Panc1 (cell line): ENCODE measurements at regions not wholly inside any gene's neighbourhood (a gene's known extent, or its start where the extent isn't known, plus 50 kb on each side); places are given as distances from the start of the nearest gene placed in this dataset.

Experiments
- ATAC-seq: fragments of 200-7000 bp; cut with Tn5 transposase; 2 replicates; pipeline ENCODE4 v1.9.1; 2020; ENCODE audit warnings: mild to moderate bottlenecking, moderate library complexity
- BruUV-seq: library from RNA; stranded (reverse); fragments of 400-500 nt; replicated peaks from 2 replicates; lab custom pipeline; 2021; lab: Mats Ljungman, UMichigan
- CTCF ChIA-PET: fragments of 300-600 bp; sonication (Branson Sonifier 250); formaldehyde crosslinking; loops from one replicate; lab custom pipeline; 2022; ENCODE audit warnings: antibody characterized with exemption; lab: Charles Lee
- POLR2A ChIA-PET: fragments of 300-600 bp; sonication (Branson Sonifier 250); formaldehyde crosslinking; loops from one replicate; lab custom pipeline; 2022; ENCODE audit warnings: antibody characterized with exemption; lab: Charles Lee
- DNase-seq: peaks from one replicate; pipeline ENCODE4 v3.0.0-alpha.2; 2010; ENCODE audit warnings: low read depth, low spot score
- H3K27ac ChIP-seq: 2 replicates; pipeline ENCODE4 v1.5.1; 2011; ENCODE audit warnings: mild to moderate bottlenecking, low read length, inconsistent platforms
- H3K27me3 ChIP-seq: fragments of 200-500 bp; sonication (Bioruptor generic); 2 replicates; pipeline ENCODE4 v1.6.0; 2014; ENCODE audit warnings: low read length, inconsistent platforms; ENCODE audit not compliant: control insufficient read depth, insufficient read depth
- H3K36me3 ChIP-seq: fragments of 200-500 bp; sonication (Bioruptor generic); 2 replicates; pipeline ENCODE4 v1.5.1; 2014; ENCODE audit warnings: inconsistent platforms, mild to moderate bottlenecking, low read length, moderate library complexity; ENCODE audit not compliant: control insufficient read depth, insufficient read depth
- H3K4me1 ChIP-seq: 2 replicates; pipeline ENCODE4 v1.5.1; 2011; ENCODE audit warnings: inconsistent platforms, mild to moderate bottlenecking, low read length, moderate library complexity; ENCODE audit not compliant: control insufficient read depth, insufficient read depth
- H3K4me3 ChIP-seq, 2 experiments: 2 replicates each; pipeline ENCODE4 v1.5.1; 2011 to 2012; ENCODE audit warnings: low read depth in 2 of 2, low read length in 2 of 2, mild to moderate bottlenecking in 2 of 2, inconsistent platforms in 1 of 2, moderate library complexity in 1 of 2
- H3K9me3 ChIP-seq: fragments of 200-500 bp; sonication (Bioruptor generic); 2 replicates; pipeline ENCODE4 v1.5.1; 2014; ENCODE audit warnings: low read depth, mild to moderate bottlenecking, inconsistent platforms, low read length, moderate library complexity; ENCODE audit not compliant: control insufficient read depth, insufficient read depth
- POLR2AphosphoS5 ChIP-seq: IDR thresholded peaks from 2 replicates; pipeline ENCODE4 v1.6.1; 2012; ENCODE audit warnings: mild to moderate bottlenecking, low read depth, low read length, moderate library complexity
- SIN3A ChIP-seq: IDR thresholded peaks from 2 replicates; pipeline ENCODE4 v1.6.1; 2012; ENCODE audit warnings: low read depth, mild to moderate bottlenecking, low read length, moderate library complexity, borderline replicate concordance; ENCODE audit not compliant: insufficient read depth
- TCF7L2 ChIP-seq: IDR thresholded peaks from 2 replicates; pipeline ENCODE4 v1.6.1; 2011; ENCODE audit warnings: mild to moderate bottlenecking, low read depth, low read length, inconsistent platforms
- in situ Hi-C: cut with HindIII; loops from 2 replicates; pipeline ENCODE4 v1.10.0; 2016; ENCODE audit warnings: low sequenced_read_pairs, low pct_unique_long_range_greater_than_20kb
- intact Hi-C: fragments of 100-400 bp; cut with micrococcal nuclease; formaldehyde crosslinking; loops from one replicate; pipeline ENCODE4 v1.10.0; 2022; ENCODE audit not compliant: unreplicated experiment
- TF ChIP-seq, protein P1 (sequence below), 2 experiments: IDR thresholded peaks; 2 replicates each; pipeline ENCODE4 v1.6.1; 2011 to 2012; ENCODE audit warnings: low read depth in 2 of 2, control low read depth in 1 of 2, low read length in 1 of 2, mild to moderate bottlenecking in 1 of 2, moderate library complexity in 1 of 2; ENCODE audit not compliant: insufficient read depth in 1 of 2
- TF ChIP-seq, protein P2 (sequence below): fragments of 450-650 bp; IDR thresholded peaks from 2 replicates; pipeline ENCODE4 v1.5.1; 2017; ENCODE audit warnings: mild to moderate bottlenecking

DNA sequence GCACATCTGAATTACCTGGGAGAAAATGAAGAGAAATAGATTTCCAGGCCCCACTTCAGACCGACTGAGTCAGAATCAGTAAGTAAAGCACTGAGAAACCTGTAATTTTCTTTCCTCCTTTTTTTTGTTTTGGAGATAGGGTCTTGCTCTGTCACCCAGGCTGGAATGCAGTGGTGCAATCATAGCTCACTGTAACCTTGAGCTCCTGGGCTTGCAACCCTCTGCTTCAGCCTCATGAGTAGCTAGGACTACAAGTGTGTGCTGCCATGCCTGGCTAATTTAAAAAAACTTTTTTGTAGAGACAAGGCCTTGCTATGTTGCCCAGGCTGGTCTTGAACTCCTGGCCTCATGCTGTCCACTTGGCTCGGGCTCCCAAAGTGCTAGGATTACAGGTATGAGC lies 260.2 kb downstream of the STK31 start:
- no peak for ATAC-seq
- Histone ChIP-seq H3K36me3 (no peaks in the 10 kb centered on the region), H3K4me3 (no peak overlapping the region), H3K27ac (no peak overlapping the region), H3K9me3 (no peaks in the 10 kb centered on the region), H3K4me1 (no peaks in the 10 kb centered on the region), H3K27me3 (no peaks in the 10 kb centered on the region)
- intact Hi-C loops: no loop called here
- POLR2A ChIA-PET: interaction anchor here (0.7 kb wide), 1 partner anchor 231 kb away, joined by 4 read pairs; no protein-coding TSS in a partner anchor
- TF ChIP-seq, protein P1, sequence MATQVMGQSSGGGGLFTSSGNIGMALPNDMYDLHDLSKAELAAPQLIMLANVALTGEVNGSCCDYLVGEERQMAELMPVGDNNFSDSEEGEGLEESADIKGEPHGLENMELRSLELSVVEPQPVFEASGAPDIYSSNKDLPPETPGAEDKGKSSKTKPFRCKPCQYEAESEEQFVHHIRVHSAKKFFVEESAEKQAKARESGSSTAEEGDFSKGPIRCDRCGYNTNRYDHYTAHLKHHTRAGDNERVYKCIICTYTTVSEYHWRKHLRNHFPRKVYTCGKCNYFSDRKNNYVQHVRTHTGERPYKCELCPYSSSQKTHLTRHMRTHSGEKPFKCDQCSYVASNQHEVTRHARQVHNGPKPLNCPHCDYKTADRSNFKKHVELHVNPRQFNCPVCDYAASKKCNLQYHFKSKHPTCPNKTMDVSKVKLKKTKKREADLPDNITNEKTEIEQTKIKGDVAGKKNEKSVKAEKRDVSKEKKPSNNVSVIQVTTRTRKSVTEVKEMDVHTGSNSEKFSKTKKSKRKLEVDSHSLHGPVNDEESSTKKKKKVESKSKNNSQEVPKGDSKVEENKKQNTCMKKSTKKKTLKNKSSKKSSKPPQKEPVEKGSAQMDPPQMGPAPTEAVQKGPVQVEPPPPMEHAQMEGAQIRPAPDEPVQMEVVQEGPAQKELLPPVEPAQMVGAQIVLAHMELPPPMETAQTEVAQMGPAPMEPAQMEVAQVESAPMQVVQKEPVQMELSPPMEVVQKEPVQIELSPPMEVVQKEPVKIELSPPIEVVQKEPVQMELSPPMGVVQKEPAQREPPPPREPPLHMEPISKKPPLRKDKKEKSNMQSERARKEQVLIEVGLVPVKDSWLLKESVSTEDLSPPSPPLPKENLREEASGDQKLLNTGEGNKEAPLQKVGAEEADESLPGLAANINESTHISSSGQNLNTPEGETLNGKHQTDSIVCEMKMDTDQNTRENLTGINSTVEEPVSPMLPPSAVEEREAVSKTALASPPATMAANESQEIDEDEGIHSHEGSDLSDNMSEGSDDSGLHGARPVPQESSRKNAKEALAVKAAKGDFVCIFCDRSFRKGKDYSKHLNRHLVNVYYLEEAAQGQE (IDR thresholded peaks at IDR 0.05; ENCODE audit: insufficient read depth in 1 of 2, low read depth in 2 of 2, low read length in 1 of 2): no peak
- TF ChIP-seq TCF7L2: no peak
- TF ChIP-seq, protein P2, sequence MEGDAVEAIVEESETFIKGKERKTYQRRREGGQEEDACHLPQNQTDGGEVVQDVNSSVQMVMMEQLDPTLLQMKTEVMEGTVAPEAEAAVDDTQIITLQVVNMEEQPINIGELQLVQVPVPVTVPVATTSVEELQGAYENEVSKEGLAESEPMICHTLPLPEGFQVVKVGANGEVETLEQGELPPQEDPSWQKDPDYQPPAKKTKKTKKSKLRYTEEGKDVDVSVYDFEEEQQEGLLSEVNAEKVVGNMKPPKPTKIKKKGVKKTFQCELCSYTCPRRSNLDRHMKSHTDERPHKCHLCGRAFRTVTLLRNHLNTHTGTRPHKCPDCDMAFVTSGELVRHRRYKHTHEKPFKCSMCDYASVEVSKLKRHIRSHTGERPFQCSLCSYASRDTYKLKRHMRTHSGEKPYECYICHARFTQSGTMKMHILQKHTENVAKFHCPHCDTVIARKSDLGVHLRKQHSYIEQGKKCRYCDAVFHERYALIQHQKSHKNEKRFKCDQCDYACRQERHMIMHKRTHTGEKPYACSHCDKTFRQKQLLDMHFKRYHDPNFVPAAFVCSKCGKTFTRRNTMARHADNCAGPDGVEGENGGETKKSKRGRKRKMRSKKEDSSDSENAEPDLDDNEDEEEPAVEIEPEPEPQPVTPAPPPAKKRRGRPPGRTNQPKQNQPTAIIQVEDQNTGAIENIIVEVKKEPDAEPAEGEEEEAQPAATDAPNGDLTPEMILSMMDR: no peak
- no peak for TF ChIP-seq SIN3A
- no peak for TF ChIP-seq POLR2AphosphoS5
- BruUV-seq: no TSS peak
- DNase-seq: no peak
- CTCF ChIA-PET: no interaction called here
- in situ Hi-C loops: no loop called here

DNA sequence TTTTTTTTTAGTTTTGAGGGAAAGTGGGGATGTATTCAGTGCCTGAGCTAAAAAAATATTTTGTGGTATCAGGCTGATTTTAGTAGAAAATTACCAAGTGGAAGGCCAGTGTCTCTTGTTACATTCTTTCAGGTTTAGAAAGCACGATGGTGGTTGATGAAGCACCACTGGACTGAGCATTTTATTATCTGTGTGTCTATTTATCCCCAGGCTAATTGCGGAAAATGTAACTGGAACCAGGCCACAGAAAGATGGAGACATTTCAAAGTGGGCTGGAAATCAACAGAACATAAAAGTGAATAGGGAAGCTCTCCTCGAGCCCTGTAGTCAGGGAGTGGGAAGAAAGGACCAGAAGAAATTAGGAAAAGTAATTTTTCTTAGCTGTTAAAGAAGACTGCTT lies 261.0 kb downstream of the STK31 start:
- Histone ChIP-seq H3K4me1 (no peaks in the 10 kb centered on the region), H3K36me3 (no peaks in the 10 kb centered on the region), H3K27ac (no peak overlapping the region), H3K9me3 (no peaks in the 10 kb centered on the region), H3K27me3 (no peaks in the 10 kb centered on the region), H3K4me3 (no peak overlapping the region)
- no TSS peak for BruUV-seq
- in situ Hi-C loops (no loop called here), intact Hi-C loops (no loop called here)
- POLR2A ChIA-PET: interaction anchor here (0.7 kb wide), 1 partner anchor 230 kb away, joined by 4 read pairs; no protein-coding TSS in a partner anchor
- TF ChIP-seq POLR2AphosphoS5 (no peak), SIN3A (no peak), TCF7L2 (no peak)
- TF ChIP-seq, protein P2: no peak
- TF ChIP-seq, protein P1 (IDR thresholded peaks at IDR 0.05; ENCODE audit: insufficient read depth in 1 of 2, low read depth in 2 of 2, low read length in 1 of 2): no peak
- CTCF ChIA-PET: no interaction called here
- DNase-seq: no peak
- no peak for ATAC-seq
